Right cardiac atrium (tissue), 5 donors: ENCODE measurements at regions not wholly inside any gene's neighbourhood (a gene's known extent, or its start where the extent isn't known, plus 50 kb on each side); places are given as distances from the start of the nearest gene placed in this dataset.

ENCODE experiments used
- ATAC-seq, 2 donors: fragments of 200-7000 bp; cut with Tn5 transposase; one replicate each; pipeline versions ENCODE4 v1.8.0 to v1.9.1; 2020; ENCODE audit warnings: moderate library complexity in 2 of 2, mild to moderate bottlenecking in 1 of 2
- DNase-seq, 3 donors: peaks; one replicate each; pipeline ENCODE4 v3.0.0-alpha.2; 2020
- H3K27ac ChIP-seq: one replicate; pipeline ENCODE4 v1.5.1; 2013; ENCODE audit warnings: mild to moderate bottlenecking, low read length, control low read depth, moderate library complexity
- H3K27me3 ChIP-seq: one replicate; pipeline ENCODE4 v1.6.1; 2013; ENCODE audit not compliant: control insufficient read depth, insufficient read depth
- H3K4me1 ChIP-seq: one replicate; pipeline ENCODE4 v1.6.1; 2013; ENCODE audit warnings: low read length; ENCODE audit not compliant: control insufficient read depth, insufficient read depth
- H3K4me3 ChIP-seq: one replicate; pipeline ENCODE4 v1.5.1; 2013; ENCODE audit warnings: low read length, control low read depth
- H3K9me3 ChIP-seq: one replicate; pipeline ENCODE4 v1.6.1; 2013; ENCODE audit warnings: low read length; ENCODE audit not compliant: control insufficient read depth
- WGBS: extraction: QIAGEN DNeasy Blood & Tissue Kit; methylation state at CpG from one replicate; pipeline ENCODE4 v1.1.7; 2013; 5-methylcytosine and 5-hydroxymethylcytosine counted together
- intact Hi-C, 4 donors: fragments of 100-400 bp; cut with DNase I; formaldehyde crosslinking; loops; one replicate each; pipeline versions ENCODE4 v1.11.0 to v1.14.0; 2022 to 2023
- donor health status: healthy with polysubstance abuse.
- donor health status: DM: no; HTN: yes; CAD: no.
- donor health status: DM: no; HTN: no; CAD: no.
- donor health status: DM: no; HTN: yes; CAD: no; lungs with severe emphysema.
- donor health status: DM: yes; HTN: yes; CAD: no.

GRCh38 chr21:16358784-16359183 lies 629.0 kb downstream of the USP25 start:
- Histone ChIP-seq H3K27me3 (no peaks in the 10 kb centered on the region), H3K4me1 (no peaks in the 10 kb centered on the region), H3K4me3 (no peak overlapping the region), H3K9me3 (no peaks in the 10 kb centered on the region), H3K27ac (no peak overlapping the region)
- WGBS, result 89% methylated on average over 2 of the region's 2 CpGs
- intact Hi-C loops, result loop anchor here in 1 of 4 donors (10.0 kb wide), 1 partner anchor 56 kb away; no protein-coding TSS in a partner anchor
- DNase-seq, result no peak
- no peak for ATAC-seq

- H3K9me3 ChIP-seq, result no peaks in the 10 kb centered on the region
- intact Hi-C loops, result no loop called here
- no peak for DNase-seq
- H3K27me3 ChIP-seq, result no peaks in the 10 kb centered on the region
- WGBS, result 94% methylated on average over 2 of the region's 2 CpGs
- no peaks in the 10 kb centered on the region for H3K4me1 ChIP-seq
- no peak for ATAC-seq
- no peak overlapping the region for H3K27ac ChIP-seq
- no peak overlapping the region for H3K4me3 ChIP-seq
Measured at GRCh38 chr21:16363100-16363499, 633.3 kb downstream of the USP25 start.

- no peaks in the 10 kb centered on the region for H3K9me3 ChIP-seq
- WGBS, result 55% methylated on average over 3 of the region's 3 CpGs
- no peaks in the 10 kb centered on the region for H3K27me3 ChIP-seq
- no peak overlapping the region for H3K4me3 ChIP-seq
- ATAC-seq (no peak), DNase-seq (no peak)
- no peaks in the 10 kb centered on the region for H3K4me1 ChIP-seq
- intact Hi-C loops, result no loop called here
- no peak overlapping the region for H3K27ac ChIP-seq
Measured at GRCh38 chr21:16363518-16363917, 633.7 kb downstream of the USP25 start.

- DNase-seq, result no peak
- 84% methylated on average over 4 of the region's 4 CpGs for WGBS
- H3K4me3 ChIP-seq, result no peak overlapping the region
- no peak overlapping the region for H3K27ac ChIP-seq
- no peaks in the 10 kb centered on the region for H3K27me3 ChIP-seq
- no peaks in the 10 kb centered on the region for H3K4me1 ChIP-seq
- intact Hi-C loops, result no loop called here
- H3K9me3 ChIP-seq, result no peaks in the 10 kb centered on the region
- ATAC-seq, result no peak
Measured at GRCh38 chr21:16366207-16366606, 636.4 kb downstream of the USP25 start.

- WGBS, result 93% methylated on average over 1 of the region's 1 CpG
- H3K27ac ChIP-seq, result no peak overlapping the region
- H3K27me3 ChIP-seq, result no peaks in the 10 kb centered on the region
- no peak overlapping the region for H3K4me3 ChIP-seq
- DNase-seq (no peak), ATAC-seq (no peak)
- H3K9me3 ChIP-seq, result no peaks in the 10 kb centered on the region
- H3K4me1 ChIP-seq, result no peaks in the 10 kb centered on the region
- intact Hi-C loops, result no loop called here
Measured at GRCh38 chr21:16367079-16367478, 637.3 kb downstream of the USP25 start.

GRCh38 chr21:16370186-16370585 lies 640.4 kb downstream of the USP25 start:
- no peak overlapping the region for H3K27ac ChIP-seq
- no peak for ATAC-seq
- H3K4me3 ChIP-seq, result no peak overlapping the region
- H3K4me1 ChIP-seq, result no peaks in the 10 kb centered on the region
- intact Hi-C loops, result no loop called here
- no peaks in the 10 kb centered on the region for H3K27me3 ChIP-seq
- DNase-seq, result no peak
- no peaks in the 10 kb centered on the region for H3K9me3 ChIP-seq
- WGBS, result 88% methylated on average over 10 of the region's 10 CpGs

- no peak overlapping the region for H3K27ac ChIP-seq
- no peaks in the 10 kb centered on the region for H3K9me3 ChIP-seq
- H3K4me3 ChIP-seq, result no peak overlapping the region
- no peak for DNase-seq
- H3K27me3 ChIP-seq, result no peaks in the 10 kb centered on the region
- peaks cover 6% of the 10 kb centered on the region for H3K4me1 ChIP-seq
- intact Hi-C loops, result no loop called here
- no peak for ATAC-seq
Measured at GRCh38 chr21:16372586-16372985, 642.8 kb downstream of the USP25 start.

- H3K4me3 ChIP-seq, result no peak overlapping the region
- H3K27ac ChIP-seq, result no peak overlapping the region
- 40% methylated on average over 2 of the region's 2 CpGs for WGBS
- peaks cover 6% of the 10 kb centered on the region for H3K4me1 ChIP-seq
- intact Hi-C loops, result no loop called here
- no peaks in the 10 kb centered on the region for H3K27me3 ChIP-seq
- ATAC-seq (peak; percentile 83 to 89), DNase-seq (no peak)
- no peaks in the 10 kb centered on the region for H3K9me3 ChIP-seq
Measured at GRCh38 chr21:16376673-16377072, 646.9 kb downstream of the USP25 start.

GRCh38 chr21:16377120-16377658 lies 647.4 kb downstream of the USP25 start:
- no peak overlapping the region for H3K4me3 ChIP-seq
- DNase-seq, result peak in 1 of 3 donors; percentile 45
- peak; percentile 37 to 67 for ATAC-seq
- 66% methylated on average over 6 of the region's 6 CpGs for WGBS
- H3K27me3 ChIP-seq, result no peaks in the 10 kb centered on the region
- H3K27ac ChIP-seq, result peak overlapping the region; percentile 66
- intact Hi-C loops, result no loop called here
- peaks cover 6% of the 10 kb centered on the region for H3K4me1 ChIP-seq
- no peaks in the 10 kb centered on the region for H3K9me3 ChIP-seq

GRCh38 chr21:16377857-16378256 lies 648.1 kb downstream of the USP25 start:
- Histone ChIP-seq H3K4me1 (peaks cover 6% of the 10 kb centered on the region), H3K4me3 (no peak overlapping the region), H3K27me3 (no peaks in the 10 kb centered on the region), H3K27ac (no peak overlapping the region), H3K9me3 (no peaks in the 10 kb centered on the region)
- ATAC-seq (no peak), DNase-seq (no peak)
- intact Hi-C loops, result no loop called here
- 62% methylated on average over 2 of the region's 2 CpGs for WGBS

GRCh38 chr21:16378525-16378924 lies 648.7 kb downstream of the USP25 start:
- 37% methylated on average over 3 of the region's 3 CpGs for WGBS
- H3K4me3 ChIP-seq, result no peak overlapping the region
- intact Hi-C loops, result no loop called here
- no peaks in the 10 kb centered on the region for H3K27me3 ChIP-seq
- H3K27ac ChIP-seq, result no peak overlapping the region
- H3K9me3 ChIP-seq, result no peaks in the 10 kb centered on the region
- DNase-seq, result no peak
- peak in 1 of 2 donors; percentile 40 for ATAC-seq
- peaks cover 6% of the 10 kb centered on the region for H3K4me1 ChIP-seq

- Histone ChIP-seq H3K4me3 (no peak overlapping the region), H3K27ac (no peak overlapping the region), H3K4me1 (no peaks in the 10 kb centered on the region), H3K9me3 (no peaks in the 10 kb centered on the region), H3K27me3 (no peaks in the 10 kb centered on the region)
- intact Hi-C loops, result no loop called here
- no peak for ATAC-seq
- 93% methylated on average over 4 of the region's 4 CpGs for WGBS
- no peak for DNase-seq
Measured at GRCh38 chr21:16388291-16388690, 658.5 kb downstream of the USP25 start.
